SK-N-MC (cell line): ENCODE measurements at regions not wholly inside any gene's neighbourhood (a gene's known extent, or its start where the extent isn't known, plus 50 kb on each side); places are given as distances from the start of the nearest gene placed in this dataset.

Experiments used
- EZH2 ChIP-seq: fragments of 200-600 bp; sonication (generic); IDR thresholded peaks from one replicate; pipeline ENCODE4 v1.6.1; 2017; ENCODE audit warnings: antibody characterized with exemption
- FOXP2 ChIP-seq: optimal IDR thresholded peaks from 2 replicates; pipeline ENCODE3; 2011; ENCODE audit warnings: mild to moderate bottlenecking, moderate library complexity; ENCODE audit not compliant: insufficient read depth; ENCODE audit errors: extremely low read length, control extremely low read depth
- POLR2AphosphoS5 ChIP-seq: IDR thresholded peaks from 2 replicates; pipeline ENCODE4 v1.6.1; 2012; ENCODE audit warnings: mild to moderate bottlenecking, low read depth, low read length, borderline replicate concordance

- TF ChIP-seq POLR2AphosphoS5 (no peak), EZH2 (no peak), FOXP2 (no peak)
Measured at GRCh38 chr18:34494359-34494696, 215.8 kb upstream of the DTNA start.
